Putamen (tissue), 1 donor: ENCODE measurements at regions not wholly inside any gene's neighbourhood (a gene's known extent, or its start where the extent isn't known, plus 50 kb on each side); places are given as distances from the start of the nearest gene placed in this dataset.
"Not testable (repeated sequence)": the region's sequence is repeated elsewhere in the genome, so short reads cannot be mapped to it uniquely, and the experiment has no call there.

Experiments used
- DNase-seq: peaks from one replicate; pipeline ENCODE4 v3.0.0-alpha.2; 2016; ENCODE audit warnings: low spot score

DNA sequence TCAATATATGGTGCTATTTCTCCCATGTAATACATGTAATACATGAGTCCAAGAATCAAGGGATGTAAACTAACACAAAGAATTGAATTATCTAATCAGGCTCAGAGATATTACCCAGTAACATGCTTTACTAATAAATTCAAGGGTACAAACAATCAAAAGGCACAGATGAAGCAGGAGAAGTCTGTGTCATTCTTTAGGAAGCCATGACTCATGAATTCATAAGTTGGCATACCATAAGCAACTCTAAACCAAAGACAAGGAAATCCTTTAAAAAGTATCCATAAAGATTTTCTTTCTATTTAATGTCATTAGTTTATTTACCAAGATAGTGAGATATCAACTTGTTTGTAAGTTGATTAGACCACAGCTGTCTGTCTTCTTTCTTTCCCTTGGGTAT, 446.0 kb upstream of the IMPG1 start:
- DNase-seq: no peak

DNA sequence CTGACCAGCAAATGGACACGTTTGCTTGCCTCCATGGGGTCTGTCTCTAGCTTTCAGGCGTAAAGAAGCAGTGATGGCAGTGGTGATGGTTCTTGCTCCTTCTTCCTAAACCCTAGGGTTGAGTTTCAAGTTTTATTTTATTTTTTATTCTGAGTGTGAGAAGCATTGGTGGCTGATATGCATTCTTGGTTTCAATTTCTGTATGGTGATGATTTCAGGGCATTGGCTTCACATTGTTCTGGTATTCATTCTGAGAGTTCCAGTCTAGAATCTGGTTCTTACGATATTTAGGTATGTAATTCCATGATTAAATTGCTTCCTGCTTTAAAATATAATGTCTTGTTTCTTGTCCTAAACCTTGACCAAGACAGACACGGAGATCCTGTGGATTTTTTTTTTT, 444.5 kb upstream of the IMPG1 start:
- DNase-seq: no peak

DNA sequence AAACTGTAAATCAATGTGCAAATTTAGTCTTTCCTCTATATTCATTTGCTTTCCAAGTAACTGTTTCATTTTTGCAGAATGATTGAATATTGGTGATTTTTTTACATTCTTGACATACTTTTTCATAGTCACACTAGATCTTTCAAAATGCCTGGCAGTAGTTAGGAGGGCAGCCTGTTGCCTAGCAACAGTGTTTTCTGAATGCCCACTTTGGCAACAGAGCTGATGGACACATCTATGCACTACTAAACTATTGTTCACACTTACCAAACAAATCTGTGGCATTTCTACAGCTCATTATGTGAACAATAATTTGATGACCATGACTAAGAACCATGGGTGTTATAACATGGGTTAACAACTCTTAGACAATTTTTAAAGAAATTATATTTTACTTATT, 438.0 kb upstream of the IMPG1 start:
- DNase-seq: no peak

DNA sequence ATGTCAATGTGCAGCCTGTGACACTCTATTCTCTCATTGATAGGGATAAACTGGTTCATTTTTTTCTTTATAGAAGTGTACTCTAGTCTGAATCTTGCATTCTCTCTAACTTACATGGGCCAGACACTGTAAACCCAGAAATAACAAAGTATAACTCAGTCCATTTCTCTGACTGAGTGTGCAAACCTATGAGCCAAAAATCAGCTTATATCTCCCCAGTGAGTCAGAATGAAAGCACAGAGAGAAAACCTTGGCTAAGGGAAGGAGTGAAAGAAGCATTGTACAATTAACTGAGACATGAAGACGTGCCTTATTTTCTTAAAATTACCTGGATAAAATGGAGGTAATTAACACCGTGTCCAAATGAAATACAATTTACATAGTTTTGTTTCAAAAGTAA, 436.9 kb upstream of the IMPG1 start:
- no peak for DNase-seq

DNA sequence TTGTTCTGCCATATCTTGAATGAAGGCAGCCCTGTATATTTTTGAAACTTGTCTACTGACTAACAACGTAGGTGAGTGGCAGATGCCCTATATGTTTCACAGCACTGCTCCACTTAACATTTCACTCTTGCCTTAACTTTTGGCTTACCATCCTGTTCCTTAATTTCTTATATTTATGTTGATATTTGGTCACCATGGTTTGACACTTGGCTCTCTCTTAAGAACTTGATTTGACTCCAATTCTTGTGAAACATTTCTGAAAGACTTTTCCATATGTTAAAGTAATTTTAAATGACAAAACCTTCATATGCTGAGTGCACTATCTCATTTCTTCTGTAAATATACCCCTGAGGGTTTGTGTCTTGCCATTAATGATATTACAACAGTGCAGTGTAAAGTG, 434.3 kb upstream of the IMPG1 start:
- DNase-seq: no peak

DNA sequence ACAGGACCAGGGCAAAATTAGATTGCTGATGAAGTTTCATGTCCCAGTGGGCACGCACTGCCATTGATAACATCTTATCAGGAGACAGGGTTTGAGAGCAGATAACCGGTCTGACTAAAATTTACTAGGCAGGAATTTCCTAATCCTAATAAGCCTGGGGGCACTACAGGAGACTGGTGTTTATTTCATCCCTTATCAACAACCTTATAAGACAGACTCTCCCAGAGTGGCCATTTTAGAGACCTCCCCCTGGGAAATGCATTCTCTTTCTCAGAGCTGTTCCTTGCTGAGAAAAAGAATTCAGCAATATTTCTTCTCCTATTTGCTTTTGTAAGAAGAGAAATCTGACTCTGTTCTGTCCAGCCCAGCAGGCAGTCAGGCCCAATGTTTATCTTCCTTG, 423.4 kb upstream of the IMPG1 start:
- DNase-seq: no peak

DNA sequence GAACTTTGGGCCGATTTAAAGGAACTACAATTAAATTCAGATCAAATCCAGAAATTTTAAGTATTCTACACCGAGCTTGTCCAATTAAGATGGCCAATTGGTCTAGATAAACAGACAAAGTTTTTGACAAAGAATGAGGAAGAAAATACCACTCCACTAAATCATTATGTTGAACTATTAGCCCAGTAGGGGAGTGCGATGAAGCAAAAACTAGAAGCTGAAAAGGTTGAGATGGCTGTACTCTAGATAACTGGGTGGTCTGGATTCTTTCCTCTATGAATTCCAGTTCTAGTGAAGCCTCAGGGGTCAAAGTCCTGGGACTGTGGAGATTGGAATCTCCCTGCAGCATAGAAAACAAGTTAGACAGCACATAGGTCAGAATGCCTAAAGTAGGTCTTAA, 418.9 kb upstream of the IMPG1 start:
- not testable (repeated sequence) for DNase-seq

DNA sequence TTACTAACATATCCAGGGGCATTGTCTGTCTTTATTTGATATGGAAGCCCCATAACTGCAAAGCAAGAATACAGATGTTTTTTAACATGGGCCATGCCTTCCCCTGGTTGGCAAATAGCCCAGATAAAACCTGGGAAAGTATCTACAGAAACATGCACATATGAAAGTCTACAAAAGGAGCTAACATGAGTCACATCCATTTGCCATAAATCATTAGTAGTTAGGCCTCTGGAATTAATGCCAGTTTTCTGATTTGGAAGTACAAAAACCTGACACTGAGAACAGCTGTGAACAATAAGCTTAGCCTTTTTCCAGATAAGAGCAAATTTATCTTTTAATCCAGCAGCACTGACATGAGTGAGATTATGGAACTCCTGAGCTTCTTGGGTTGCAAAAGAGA, 418.0 kb upstream of the IMPG1 start:
- DNase-seq: no peak

DNA sequence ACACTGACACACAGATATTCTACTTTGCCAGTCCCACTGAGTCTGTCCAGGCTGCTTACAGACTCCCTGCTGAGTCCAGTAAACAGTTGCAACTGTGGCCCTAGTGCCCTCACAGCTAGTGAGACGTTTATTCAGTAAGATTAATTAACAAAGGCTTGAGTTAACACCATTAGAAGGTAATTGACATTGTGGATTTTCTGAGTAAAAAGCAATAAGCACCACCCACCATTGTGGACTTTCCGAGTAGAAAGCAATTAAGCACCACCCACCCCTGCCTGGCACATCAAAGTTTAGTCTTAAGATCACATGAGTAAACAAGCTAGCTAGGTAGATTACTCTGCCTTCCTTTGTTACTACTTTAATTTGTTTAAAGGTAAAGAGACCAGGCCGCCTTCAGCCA, 408.6 kb upstream of the IMPG1 start:
- no peak for DNase-seq

DNA sequence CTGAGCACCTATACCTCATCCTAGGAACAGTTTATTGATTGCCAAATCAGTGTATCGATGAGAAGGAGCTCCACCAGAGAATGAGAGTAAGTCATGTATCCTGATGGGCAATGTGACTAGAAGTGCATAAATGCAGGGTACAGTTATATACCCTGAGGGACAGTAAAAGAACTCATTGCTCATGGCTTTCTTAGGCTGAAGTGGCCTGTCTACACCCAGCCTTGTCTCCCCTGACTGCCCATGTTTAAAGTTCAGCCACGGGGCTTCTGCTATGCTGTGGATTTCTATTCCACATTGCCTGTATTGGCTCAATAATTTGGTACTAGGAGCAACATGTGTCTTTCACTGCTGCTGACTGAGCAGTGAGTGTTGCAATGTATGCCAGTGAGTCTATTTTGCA, 400.4 kb upstream of the IMPG1 start:
- no peak for DNase-seq

DNA sequence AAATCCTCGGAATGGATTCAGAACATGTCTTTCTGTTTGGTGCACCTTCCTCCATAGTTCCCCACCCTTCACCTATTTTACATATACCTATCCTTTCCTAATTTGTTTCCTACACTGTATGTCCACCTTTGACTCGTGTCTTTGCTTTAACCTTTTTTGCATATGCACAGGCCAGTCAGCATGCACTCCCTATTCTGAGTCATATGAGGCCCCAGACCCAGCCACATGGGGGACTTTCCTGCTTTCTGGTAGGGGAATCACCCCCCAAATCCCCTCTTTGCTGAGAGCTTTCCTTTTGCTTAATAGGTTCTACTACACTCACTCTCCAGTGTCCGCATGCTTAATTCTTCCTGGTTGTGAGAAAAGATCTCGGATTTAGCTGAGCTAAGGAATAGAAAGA, 393.8 kb upstream of the IMPG1 start:
- DNase-seq: no peak

DNA sequence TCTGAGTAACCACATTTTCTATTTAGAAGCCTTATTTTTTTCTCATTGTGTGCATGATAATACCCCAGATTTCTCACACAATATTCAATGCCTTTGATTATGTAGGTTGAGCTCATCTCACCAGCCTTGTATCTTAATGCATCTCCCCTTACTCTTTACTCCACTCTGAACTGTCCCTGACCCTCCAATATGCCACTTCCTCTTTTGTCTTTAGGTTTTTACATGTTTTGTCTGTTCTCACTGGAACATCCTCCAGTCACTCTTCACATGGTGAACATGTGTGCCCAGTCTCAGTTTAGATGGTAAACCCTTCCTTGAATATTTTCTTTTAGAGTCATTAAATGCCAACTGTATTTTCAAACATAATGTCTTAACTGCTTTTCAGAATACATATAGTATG, 392.9 kb upstream of the IMPG1 start:
- no peak for DNase-seq

DNA sequence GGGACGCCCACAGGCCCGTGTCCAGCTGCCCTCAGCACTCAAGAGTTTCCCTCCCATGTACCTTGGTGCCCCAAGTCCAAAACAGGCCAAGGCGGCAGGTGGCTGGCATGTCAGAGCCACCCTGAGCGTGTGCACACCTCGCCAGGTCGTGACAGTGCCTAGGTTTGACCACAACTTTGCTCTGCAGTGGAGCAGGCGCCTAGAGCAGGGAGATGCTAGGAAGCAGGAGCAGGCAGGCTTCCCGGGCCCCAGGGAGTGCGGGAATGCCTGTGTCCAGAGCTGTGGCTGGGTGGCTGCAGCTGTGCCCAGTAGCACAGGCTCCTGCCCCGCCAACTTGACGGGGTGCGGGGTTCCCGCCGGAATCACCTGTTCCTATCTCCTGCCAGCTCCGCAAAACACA, 380.8 kb upstream of the IMPG1 start:
- DNase-seq: no peak

DNA sequence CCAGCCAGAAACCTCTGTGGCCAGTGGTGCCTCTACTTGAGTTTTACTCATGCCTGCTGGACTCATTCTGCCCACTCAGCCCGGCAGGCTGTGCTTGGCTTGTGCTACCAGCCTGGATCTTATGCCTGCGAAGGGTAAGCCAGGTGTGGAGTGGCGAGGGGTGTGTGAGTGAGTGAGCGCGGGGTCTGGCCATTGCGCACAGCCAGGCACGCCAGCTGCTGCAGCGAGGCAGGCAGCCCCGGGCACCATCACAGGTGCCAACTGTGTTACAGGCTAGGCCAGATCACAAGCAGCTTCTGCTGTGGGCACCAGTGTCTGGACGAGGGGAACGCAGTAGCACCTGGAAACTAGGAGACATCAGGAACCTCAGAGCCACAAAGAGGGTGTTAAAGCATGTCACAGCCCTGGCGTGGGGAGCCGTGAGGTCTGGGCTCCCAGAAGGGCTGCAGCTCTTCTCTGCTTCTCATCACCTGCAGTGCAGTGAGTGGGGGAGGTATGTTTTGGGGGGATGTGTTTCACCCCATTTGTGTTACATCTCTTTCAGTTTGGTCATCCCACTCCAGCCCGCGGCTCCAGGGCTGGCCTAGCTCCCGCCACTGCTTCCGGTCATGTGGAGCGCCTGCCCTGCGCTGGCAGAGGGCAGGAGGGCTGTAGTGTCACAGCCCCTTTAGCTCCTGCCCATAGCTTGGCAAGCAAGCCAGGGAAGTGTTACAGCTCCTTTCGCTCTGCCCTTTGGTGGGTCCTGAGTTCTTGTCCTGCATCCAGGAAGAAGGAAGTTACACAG, 379.7 kb upstream of the IMPG1 start:
- no peak for DNase-seq

DNA sequence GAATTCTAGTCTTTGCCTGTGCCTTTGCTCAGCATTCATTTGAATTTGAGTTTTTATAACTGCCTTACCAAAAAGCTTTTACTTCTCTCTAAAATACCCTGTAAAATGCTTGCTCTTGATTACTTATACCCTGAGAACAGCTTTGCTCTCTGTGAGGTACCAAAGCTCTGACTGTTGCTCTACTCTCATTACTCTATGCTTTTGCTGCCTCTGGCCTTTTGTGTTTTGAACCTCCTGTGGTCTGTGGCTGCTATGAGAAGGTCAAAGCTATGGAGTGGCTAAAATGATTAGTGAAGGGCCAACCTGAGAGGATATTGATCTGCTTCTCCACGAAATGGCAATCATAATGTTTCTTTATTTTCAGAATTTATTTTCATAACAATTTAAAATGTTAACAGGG, 375.6 kb upstream of the IMPG1 start:
- DNase-seq: no peak

DNA sequence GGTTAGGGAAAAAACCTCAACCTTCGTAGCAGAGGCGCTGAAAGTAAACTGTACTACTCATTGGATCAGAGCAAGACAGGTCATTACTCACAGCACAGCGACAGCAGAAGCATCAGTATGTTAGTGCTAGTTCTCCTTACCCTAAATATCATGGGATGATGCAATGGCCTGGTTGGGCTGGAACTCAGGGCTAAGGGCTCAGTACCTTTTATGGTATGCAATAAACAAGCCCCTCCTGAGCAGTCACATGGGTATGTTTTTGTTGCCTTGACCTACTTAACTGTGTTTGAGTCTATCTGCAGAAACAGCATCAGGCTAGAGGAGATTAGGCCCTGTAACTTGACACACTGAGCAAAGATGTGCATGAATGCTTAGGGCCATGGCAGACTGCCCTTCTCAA, 369.4 kb upstream of the IMPG1 start:
- no peak for DNase-seq

DNA sequence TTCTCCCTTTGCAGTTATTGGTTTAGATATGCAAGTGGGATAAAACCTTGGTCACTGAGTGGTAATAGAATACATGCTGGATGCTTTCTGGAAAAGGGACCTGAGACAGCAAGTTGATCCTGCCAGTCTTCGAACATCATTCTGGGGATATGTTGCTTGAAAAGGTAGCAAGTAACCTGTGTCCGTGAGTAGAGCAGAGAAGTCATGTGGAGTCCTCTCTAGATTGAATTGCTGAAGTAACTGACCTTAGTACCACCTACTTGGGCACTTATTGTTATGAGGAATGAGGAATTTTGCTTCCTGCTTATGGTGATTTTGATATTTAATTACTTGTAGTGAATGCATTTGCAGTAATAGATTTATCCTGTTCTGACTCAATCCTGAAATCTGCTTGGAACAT, 367.3 kb upstream of the IMPG1 start:
- no peak for DNase-seq

DNA sequence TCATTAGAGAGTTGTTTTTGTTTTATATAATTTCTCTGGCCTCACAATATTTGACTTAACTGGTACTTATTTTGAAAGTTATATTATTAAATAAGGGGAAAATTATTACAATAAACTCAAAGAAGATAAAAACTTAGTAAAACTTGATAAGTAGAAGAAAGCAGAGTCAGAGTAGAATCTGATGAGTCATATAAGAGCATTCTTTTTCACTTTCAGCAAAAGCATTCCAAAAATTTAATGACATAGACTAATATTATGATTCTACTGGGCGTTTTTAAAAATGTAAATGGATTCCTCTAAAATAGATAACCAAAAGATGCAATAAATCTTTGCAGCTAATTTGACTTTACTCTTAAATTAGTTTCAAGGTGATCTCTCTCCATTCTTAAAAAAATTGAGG, 366.3 kb upstream of the IMPG1 start:
- DNase-seq: no peak

DNA sequence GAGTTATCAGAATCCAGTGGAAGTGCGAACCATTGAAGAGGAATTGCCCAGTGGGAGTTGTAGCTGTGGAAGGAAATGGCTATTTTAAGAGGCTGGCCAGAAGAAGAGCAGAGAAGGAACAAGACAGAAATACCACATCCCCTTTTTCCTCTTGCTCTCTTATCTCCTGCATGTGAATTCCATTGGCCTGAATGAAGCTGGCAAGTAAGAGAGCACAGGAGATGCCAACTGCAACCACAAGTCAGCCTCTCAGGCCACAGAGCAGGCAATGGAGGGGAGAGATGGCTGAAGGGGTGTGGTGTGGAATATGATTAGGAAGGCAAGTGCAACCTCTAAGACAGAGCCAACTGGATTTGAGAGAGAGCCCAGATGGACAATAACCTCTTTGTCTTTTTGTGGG, 362.7 kb upstream of the IMPG1 start:
- no peak for DNase-seq

DNA sequence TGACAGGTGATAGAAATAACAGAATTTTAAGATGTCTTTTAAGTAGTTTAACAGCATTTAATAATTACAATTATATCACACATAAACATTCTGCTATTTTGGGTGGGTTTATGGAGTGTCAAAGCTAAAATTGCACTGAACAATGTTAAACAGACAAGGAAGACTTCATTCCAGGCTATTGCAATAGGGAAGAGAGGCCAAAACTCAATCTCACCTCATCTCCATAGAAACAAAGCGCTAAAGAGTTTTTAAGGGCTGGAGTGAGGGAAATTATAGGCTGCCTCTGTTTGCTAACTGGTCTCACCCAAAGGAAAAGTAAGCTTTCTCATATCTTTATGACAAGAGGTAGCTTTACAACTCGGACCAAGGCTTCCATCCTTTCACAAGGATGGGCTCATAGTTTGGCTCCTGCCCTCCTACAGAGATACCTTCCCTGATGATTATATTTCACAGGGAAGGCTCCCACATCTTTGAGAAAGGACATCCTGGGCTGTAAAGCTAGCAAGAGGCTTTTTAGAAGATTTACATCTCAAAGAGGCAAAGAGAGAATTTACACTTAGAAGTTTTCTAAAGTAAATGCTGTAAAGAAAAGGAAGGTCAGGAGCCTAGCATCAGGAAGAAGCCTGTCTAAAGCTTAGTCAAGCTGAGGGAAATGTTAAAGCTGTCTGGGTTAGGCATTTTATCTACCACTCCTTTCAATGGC, 350.2 kb upstream of the IMPG1 start:
- DNase-seq: no peak

DNA sequence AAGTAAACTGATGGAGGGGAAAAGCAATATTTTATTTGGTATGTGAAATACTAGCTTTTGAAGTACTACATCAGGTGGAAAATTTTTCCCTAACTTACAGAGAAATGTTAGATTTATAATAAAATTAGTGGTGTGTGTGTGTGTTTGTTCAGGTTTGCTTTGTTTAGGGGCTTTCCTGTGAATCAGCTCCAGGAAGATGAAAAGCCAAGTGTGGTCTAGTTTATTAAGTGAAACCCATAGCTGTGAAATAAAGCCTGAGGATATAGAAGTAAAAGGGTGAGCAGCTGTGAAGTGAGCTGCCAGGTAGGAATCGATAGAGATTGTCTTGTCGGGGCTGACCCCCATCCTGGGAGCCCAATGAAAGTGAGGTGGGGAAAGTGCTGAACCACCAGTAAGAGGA, 347.6 kb upstream of the IMPG1 start:
- no peak for DNase-seq

DNA sequence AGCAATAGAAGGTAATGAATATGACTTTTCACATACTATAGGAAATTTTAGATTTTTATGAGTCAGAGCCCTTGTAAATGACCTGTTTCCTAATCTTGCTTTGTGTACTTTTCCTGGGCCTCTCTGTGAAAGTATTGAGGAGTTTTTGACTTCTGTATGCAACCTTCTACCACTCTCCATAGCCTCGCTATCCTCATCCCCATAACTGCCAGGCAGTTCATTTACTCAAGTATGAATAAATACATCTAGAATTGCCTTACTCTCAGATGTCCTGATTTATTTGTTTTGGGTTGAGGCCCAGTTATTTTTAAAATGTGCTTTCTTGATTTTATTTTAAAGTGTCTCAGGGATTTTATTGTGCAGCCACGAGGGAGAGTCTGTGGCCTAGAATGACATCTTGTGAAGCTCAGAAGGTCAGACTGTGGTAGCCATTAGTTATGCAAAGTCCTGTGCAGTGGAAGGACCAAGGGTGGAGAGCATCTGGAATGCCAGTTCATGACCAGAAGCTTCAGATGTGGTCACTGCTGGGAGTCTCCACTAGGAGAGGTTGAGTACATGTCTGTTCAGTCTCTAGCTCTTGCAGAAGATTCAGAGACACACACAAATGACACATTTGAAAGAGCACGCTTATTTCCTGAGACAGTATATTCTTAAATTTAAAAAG, 346.2 kb upstream of the IMPG1 start:
- no peak for DNase-seq

DNA sequence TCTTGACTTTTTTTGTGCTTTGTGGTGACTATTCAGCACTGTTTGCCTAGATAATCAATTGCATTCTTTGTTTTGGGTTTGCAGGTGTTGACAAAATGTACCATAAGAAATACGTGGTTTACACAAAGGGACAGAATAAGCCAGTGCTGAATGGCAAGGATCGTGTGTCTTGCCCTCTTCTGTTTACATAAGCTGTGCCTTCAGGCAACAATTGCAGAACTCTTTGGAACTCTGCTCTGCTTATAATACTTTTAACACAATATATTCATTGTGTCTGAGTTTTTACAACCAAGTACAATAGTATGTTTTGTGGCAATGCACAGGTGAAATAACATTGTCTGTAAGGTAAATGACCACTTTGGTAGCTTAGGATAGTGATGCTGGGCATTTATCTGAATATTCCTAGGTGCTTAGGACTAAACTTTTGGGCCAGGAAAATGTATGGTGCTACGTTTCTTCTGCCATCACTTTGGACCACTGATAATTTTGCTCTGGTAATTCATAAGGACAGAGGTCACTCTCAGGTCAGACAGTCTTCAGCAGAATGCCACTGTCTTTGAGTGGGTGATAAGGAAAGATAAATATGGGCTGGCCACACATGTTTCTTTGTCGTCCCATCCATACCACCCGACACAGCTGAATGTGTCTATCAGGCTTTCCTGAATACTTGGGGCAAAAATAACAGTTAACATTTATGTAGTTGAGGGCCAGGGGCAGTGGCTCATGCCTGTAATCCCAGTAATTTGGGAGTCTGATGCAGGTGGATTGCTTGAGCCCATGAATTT, 344.6 kb upstream of the IMPG1 start:
- no peak for DNase-seq
